ENCODE measurements at regions not wholly inside any gene's neighbourhood (a gene's known extent, or its start where the extent isn't known, plus 50 kb on each side); places are given as distances from the start of the nearest gene placed in this dataset.

DNA sequence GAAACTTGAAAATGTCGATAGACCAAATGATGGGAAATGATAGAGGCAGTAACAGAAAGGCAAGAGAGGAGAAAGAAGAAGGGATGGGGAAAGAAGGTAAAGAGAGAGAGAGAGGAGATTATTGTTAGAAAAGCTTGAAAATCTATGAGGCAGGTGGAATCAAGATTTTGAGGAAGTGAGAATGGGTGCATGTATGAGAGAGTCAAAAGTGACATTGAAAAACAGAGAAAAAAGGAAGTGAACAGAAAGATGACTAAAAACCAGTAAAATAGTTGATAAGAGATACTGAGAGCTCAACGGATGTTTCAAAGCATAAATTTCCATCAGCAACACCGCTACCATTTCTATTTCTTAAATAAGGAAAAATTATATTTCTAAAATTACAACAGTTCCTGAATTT lies 327.4 kb upstream of the CWC22 start:
- TF ChIP-seq, protein P1, sequence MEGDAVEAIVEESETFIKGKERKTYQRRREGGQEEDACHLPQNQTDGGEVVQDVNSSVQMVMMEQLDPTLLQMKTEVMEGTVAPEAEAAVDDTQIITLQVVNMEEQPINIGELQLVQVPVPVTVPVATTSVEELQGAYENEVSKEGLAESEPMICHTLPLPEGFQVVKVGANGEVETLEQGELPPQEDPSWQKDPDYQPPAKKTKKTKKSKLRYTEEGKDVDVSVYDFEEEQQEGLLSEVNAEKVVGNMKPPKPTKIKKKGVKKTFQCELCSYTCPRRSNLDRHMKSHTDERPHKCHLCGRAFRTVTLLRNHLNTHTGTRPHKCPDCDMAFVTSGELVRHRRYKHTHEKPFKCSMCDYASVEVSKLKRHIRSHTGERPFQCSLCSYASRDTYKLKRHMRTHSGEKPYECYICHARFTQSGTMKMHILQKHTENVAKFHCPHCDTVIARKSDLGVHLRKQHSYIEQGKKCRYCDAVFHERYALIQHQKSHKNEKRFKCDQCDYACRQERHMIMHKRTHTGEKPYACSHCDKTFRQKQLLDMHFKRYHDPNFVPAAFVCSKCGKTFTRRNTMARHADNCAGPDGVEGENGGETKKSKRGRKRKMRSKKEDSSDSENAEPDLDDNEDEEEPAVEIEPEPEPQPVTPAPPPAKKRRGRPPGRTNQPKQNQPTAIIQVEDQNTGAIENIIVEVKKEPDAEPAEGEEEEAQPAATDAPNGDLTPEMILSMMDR (tag by site-specific recombination; IDR thresholded peaks at IDR 0.05) = no peak
- TF ChIP-seq GLIS1 (tag by site-specific recombination; IDR thresholded peaks at IDR 0.05) (no peak), ZNF341 (tag by site-specific recombination; IDR thresholded peaks at IDR 0.05; ENCODE audit: low read depth) (no peak)
- TF ChIP-seq, protein P2, sequence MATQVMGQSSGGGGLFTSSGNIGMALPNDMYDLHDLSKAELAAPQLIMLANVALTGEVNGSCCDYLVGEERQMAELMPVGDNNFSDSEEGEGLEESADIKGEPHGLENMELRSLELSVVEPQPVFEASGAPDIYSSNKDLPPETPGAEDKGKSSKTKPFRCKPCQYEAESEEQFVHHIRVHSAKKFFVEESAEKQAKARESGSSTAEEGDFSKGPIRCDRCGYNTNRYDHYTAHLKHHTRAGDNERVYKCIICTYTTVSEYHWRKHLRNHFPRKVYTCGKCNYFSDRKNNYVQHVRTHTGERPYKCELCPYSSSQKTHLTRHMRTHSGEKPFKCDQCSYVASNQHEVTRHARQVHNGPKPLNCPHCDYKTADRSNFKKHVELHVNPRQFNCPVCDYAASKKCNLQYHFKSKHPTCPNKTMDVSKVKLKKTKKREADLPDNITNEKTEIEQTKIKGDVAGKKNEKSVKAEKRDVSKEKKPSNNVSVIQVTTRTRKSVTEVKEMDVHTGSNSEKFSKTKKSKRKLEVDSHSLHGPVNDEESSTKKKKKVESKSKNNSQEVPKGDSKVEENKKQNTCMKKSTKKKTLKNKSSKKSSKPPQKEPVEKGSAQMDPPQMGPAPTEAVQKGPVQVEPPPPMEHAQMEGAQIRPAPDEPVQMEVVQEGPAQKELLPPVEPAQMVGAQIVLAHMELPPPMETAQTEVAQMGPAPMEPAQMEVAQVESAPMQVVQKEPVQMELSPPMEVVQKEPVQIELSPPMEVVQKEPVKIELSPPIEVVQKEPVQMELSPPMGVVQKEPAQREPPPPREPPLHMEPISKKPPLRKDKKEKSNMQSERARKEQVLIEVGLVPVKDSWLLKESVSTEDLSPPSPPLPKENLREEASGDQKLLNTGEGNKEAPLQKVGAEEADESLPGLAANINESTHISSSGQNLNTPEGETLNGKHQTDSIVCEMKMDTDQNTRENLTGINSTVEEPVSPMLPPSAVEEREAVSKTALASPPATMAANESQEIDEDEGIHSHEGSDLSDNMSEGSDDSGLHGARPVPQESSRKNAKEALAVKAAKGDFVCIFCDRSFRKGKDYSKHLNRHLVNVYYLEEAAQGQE (tag by site-specific recombination; IDR thresholded peaks at IDR 0.05) = no peak
